HEK293 (cell line): ENCODE measurements at regions not wholly inside any gene's neighbourhood (a gene's known extent, or its start where the extent isn't known, plus 50 kb on each side); places are given as distances from the start of the nearest gene placed in this dataset.

ENCODE experiments used
- CTCF ChIA-PET: fragments of 350-600 bp; formaldehyde crosslinking; extraction: SDS; loops from one replicate; lab custom pipeline; 2021; ENCODE audit warnings: antibody characterized with exemption; lab: Yijun Ruan, JAX
- POLR2A ChIA-PET: fragments of 300-600 bp; formaldehyde crosslinking; extraction: SDS; loops from one replicate; lab custom pipeline; 2020; ENCODE audit warnings: antibody characterized with exemption, inconsistent platforms; lab: Yijun Ruan, JAX
- H3K27ac ChIP-seq: fragments of 200-500 bp; sonication (Bioruptor generic); 2 replicates; pipeline ENCODE4 v1.5.1; 2014; ENCODE audit warnings: low read depth, low read length, control low read depth, inconsistent platforms; ENCODE audit errors: extremely low read depth
- H3K36me3 ChIP-seq, 2 experiments: fragments of 200-500 bp in 1 of 2; sonication (Bioruptor generic) in 1 of 2; 1 replicate in 1 of 2; 2 replicates in 1 of 2; pipeline ENCODE4 v1.5.1; 2014 to 2017; ENCODE audit warnings: inconsistent platforms in 2 of 2, low read length in 2 of 2; ENCODE audit not compliant: control insufficient read depth in 2 of 2, insufficient read depth in 1 of 2
- H3K4me1 ChIP-seq: fragments of 200-500 bp; sonication (Bioruptor generic); 2 replicates; pipeline ENCODE4 v1.5.1; 2014; ENCODE audit warnings: mild to moderate bottlenecking, low read length, inconsistent platforms; ENCODE audit not compliant: control insufficient read depth, insufficient read depth
- H3K4me3 ChIP-seq: 2 replicates; pipeline ENCODE4 v1.5.1; 2011; ENCODE audit warnings: low read depth, mild to moderate bottlenecking, control low read depth, low read length, moderate library complexity
- H3K9me3 ChIP-seq: fragments of 200-500 bp; sonication (Bioruptor generic); 2 replicates; pipeline ENCODE4 v1.5.1; 2014; ENCODE audit warnings: low read depth, low read length, inconsistent platforms; ENCODE audit not compliant: control insufficient read depth, insufficient read depth
- HOXA7 ChIP-seq: sonication (generic); formaldehyde crosslinking; IDR thresholded peaks from 2 replicates; pipeline ENCODE4 v1.8.1; 2022; ENCODE audit warnings: missing genetic modification reagents, borderline replicate concordance
- KLF7 ChIP-seq: fragments of 450-650 bp; formaldehyde crosslinking; IDR thresholded peaks from 2 replicates; pipeline ENCODE4 v1.5.1; 2016; ENCODE audit warnings: missing biosample characterization, missing genetic modification characterization, borderline replicate concordance
- MZF1 ChIP-seq: fragments of 450-650 bp; formaldehyde crosslinking; IDR thresholded peaks from 2 replicates; pipeline ENCODE4 v1.5.1; 2017; ENCODE audit warnings: missing biosample characterization, missing genetic modification characterization, borderline replicate concordance
- PRDM6 ChIP-seq: fragments of 450-650 bp; formaldehyde crosslinking; IDR thresholded peaks from 2 replicates; pipeline ENCODE4 v1.5.1; 2017; ENCODE audit warnings: missing biosample characterization, missing genetic modification characterization
- SP2 ChIP-seq: fragments of 450-650 bp; formaldehyde crosslinking; IDR thresholded peaks from 2 replicates; pipeline ENCODE4 v1.5.1; 2016; ENCODE audit warnings: missing biosample characterization, missing genetic modification characterization
- ZNF169 ChIP-seq: fragments of 450-650 bp; formaldehyde crosslinking; IDR thresholded peaks from 2 replicates; pipeline ENCODE4 v1.5.1; 2016; ENCODE audit warnings: missing biosample characterization, missing genetic modification characterization
- ZNF211 ChIP-seq: fragments of 450-650 bp; formaldehyde crosslinking; IDR thresholded peaks from 2 replicates; pipeline ENCODE4 v1.5.1; 2016; ENCODE audit warnings: low read depth, missing biosample characterization, missing genetic modification characterization
- ZNF341 ChIP-seq: fragments of 450-650 bp; formaldehyde crosslinking; IDR thresholded peaks from 2 replicates; pipeline ENCODE4; 2016; ENCODE audit warnings: low read depth, missing biosample characterization, missing genetic modification characterization
- ZNF473 ChIP-seq: fragments of 450-650 bp; formaldehyde crosslinking; IDR thresholded peaks from 2 replicates; pipeline ENCODE4 v1.5.1; 2017; ENCODE audit warnings: missing biosample characterization, missing genetic modification characterization
- ZNF555 ChIP-seq: fragments of 450-650 bp; formaldehyde crosslinking; conservative IDR thresholded peaks from 2 replicates; pipeline ENCODE4 v1.5.1; 2017; ENCODE audit warnings: missing biosample characterization, mild to moderate bottlenecking, missing genetic modification characterization, inconsistent platforms
- ZNF623 ChIP-seq: fragments of 450-650 bp; formaldehyde crosslinking; IDR thresholded peaks from 2 replicates; pipeline ENCODE4 v1.5.1; 2016; ENCODE audit warnings: missing biosample characterization, missing genetic modification characterization
- ZNF624 ChIP-seq: fragments of 450-650 bp; formaldehyde crosslinking; IDR thresholded peaks from 2 replicates; pipeline ENCODE4 v1.5.1; 2017; ENCODE audit warnings: missing biosample characterization, missing genetic modification characterization
- ZNF701 ChIP-seq: fragments of 450-650 bp; formaldehyde crosslinking; IDR thresholded peaks from 2 replicates; pipeline ENCODE4 v1.5.1; 2016; ENCODE audit warnings: missing biosample characterization, missing genetic modification characterization
- ZNF830 ChIP-seq: fragments of 450-650 bp; IDR thresholded peaks from 2 replicates; pipeline ENCODE4 v1.5.0; 2018; ENCODE audit warnings: missing biosample characterization, missing genetic modification characterization, low read depth, mild to moderate bottlenecking, moderate library complexity
- ZXDB ChIP-seq: fragments of 450-650 bp; formaldehyde crosslinking; IDR thresholded peaks from 2 replicates; pipeline ENCODE4 v1.5.1; 2016; ENCODE audit warnings: missing biosample characterization, missing genetic modification characterization

GRCh38 chr1:147480565-147480935 is 60.8 kb upstream of the BCL9 start:
- no peaks in the 10 kb centered on the region for H3K9me3 ChIP-seq
- no peak overlapping the region for H3K27ac ChIP-seq
- H3K4me1 ChIP-seq = no peaks in the 10 kb centered on the region
- CTCF ChIA-PET = interaction anchor here (0.6 kb wide), 1 partner anchor 207 kb away, joined by 3 read pairs; no protein-coding TSS in a partner anchor
- no peak overlapping the region for H3K4me3 ChIP-seq
- H3K36me3 ChIP-seq = no peaks in the 10 kb centered on the region
- TF ChIP-seq ZNF341 (tag by site-specific recombination) = no peak
- no peak for TF ChIP-seq ZNF169 (tag by site-specific recombination)
- TF ChIP-seq ZXDB (tag by site-specific recombination) = no peak
- TF ChIP-seq ZNF211 (tag by site-specific recombination) = no peak
- TF ChIP-seq PRDM6 (tag by site-specific recombination) = no peak
- no peak for TF ChIP-seq HOXA7 (CRISPR knock-in tag)
- no peak for TF ChIP-seq ZNF555 (tag by site-specific recombination)
- TF ChIP-seq ZNF624 (tag by site-specific recombination) = no peak
- POLR2A ChIA-PET = no interaction called here

- TF ChIP-seq ZNF211 (tag by site-specific recombination) (no peak), MZF1 (no peak), ZNF701 (no peak), PRDM6 (tag by site-specific recombination) (no peak), ZNF473 (tag by site-specific recombination) (no peak), ZNF623 (tag by site-specific recombination) (no peak)
- Histone ChIP-seq H3K27ac (no peak overlapping the region), H3K9me3 (no peaks in the 10 kb centered on the region), H3K4me1 (no peaks in the 10 kb centered on the region), H3K4me3 (no peak overlapping the region), H3K36me3 (no peaks in the 10 kb centered on the region)
- ChIA-PET CTCF (interaction anchor here (0.9 to 1.7 kb wide), 2 partner anchors 10 to 140 kb away, joined by 4 to 5 read pairs; no protein-coding TSS in a partner anchor), POLR2A (no interaction called here)
Observed at GRCh38 chr1:147486876-147487656, 54.2 kb upstream of the BCL9 start.

DNA sequence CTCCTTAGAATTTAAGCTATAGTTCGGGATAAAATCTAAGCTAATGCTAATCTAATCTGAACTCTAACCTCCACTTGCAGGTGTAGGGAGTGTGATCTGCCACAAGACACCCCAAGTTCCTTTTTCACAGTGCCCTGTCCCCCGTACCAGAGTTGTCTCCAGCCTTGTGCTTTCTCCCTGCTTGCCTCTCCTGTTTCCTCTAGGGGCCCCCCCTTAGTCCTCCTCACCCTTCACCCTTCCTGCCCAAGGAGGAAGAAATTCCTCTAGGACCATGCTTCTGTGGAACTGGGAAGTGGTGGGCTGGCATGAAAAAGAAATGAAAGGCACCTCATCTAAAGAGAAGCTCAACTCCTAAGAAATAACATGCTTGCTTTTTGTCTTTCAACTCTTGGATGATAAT is 50.2 kb upstream of the BCL9 start:
- no peaks in the 10 kb centered on the region for H3K4me1 ChIP-seq
- ChIA-PET POLR2A (no interaction called here), CTCF (interaction anchor here (0.6 to 3.5 kb wide), 5 partner anchors 136 to 303 kb away, joined by 4 to 17 read pairs (median 4); no protein-coding TSS in a partner anchor)
- H3K9me3 ChIP-seq = no peaks in the 10 kb centered on the region
- TF ChIP-seq PRDM6 (tag by site-specific recombination) (no peak), SP2 (no peak), KLF7 (tag by site-specific recombination) (no peak), ZNF701 (no peak), ZNF830 (tag by site-specific recombination) (no peak)
- no peaks in the 10 kb centered on the region for H3K36me3 ChIP-seq
- no peak overlapping the region for H3K27ac ChIP-seq
- H3K4me3 ChIP-seq = no peak overlapping the region
